Suprapubic skin (tissue), 4 donors: ENCODE measurements at regions not wholly inside any gene's neighbourhood (a gene's known extent, or its start where the extent isn't known, plus 50 kb on each side); places are given as distances from the start of the nearest gene placed in this dataset.

Source experiments
- CTCF ChIP-seq, 2 donors: fragments of 200-600 bp in 1 of 2; fragments of 450-650 bp in 1 of 2; sonication (generic) in 1 of 2; IDR thresholded peaks; one replicate each; pipeline ENCODE4 v1.5.1; 2016 to 2019; ENCODE audit warnings: antibody characterized with exemption in 2 of 2, mild to moderate bottlenecking in 1 of 2, moderate library complexity in 1 of 2
- EP300 ChIP-seq: sonication (generic); formaldehyde crosslinking; IDR thresholded peaks from one replicate; pipeline ENCODE4 v1.6.1; 2017; ENCODE audit warnings: antibody characterized with exemption
- POLR2A ChIP-seq, 2 donors: fragments of 450-650 bp; IDR thresholded peaks; one replicate each; pipeline ENCODE4 v1.6.1; 2017; ENCODE audit warnings: antibody characterized with exemption in 2 of 2, mild to moderate bottlenecking in 2 of 2, moderate library complexity in 2 of 2
- POLR2AphosphoS5 ChIP-seq, 3 donors: sonication (generic); formaldehyde crosslinking; IDR thresholded peaks; one replicate each; pipeline ENCODE4 v1.6.1; 2017; ENCODE audit warnings: antibody characterized with exemption in 3 of 3

GRCh38 chr13:72379581-72379980 is 347.8 kb downstream of the MZT1 start:
- no peak for TF ChIP-seq CTCF (IDR thresholded peaks at IDR 0.05)
- TF ChIP-seq POLR2A (IDR thresholded peaks at IDR 0.05), result no peak
- TF ChIP-seq EP300, result no peak
- TF ChIP-seq POLR2AphosphoS5 (IDR thresholded peaks at IDR 0.05), result no peak
